DMS53 treated with DMSO at 0.1 percent for 48 hours (cell line): ENCODE measurements at regions not wholly inside any gene's neighbourhood (a gene's known extent, or its start where the extent isn't known, plus 50 kb on each side); places are given as distances from the start of the nearest gene placed in this dataset.
"Not testable (repeated sequence)": the region's sequence is repeated elsewhere in the genome, so short reads cannot be mapped to it uniquely, and the experiment has no call there.

ENCODE experiments used
- DNase-seq: peaks from one replicate; lab custom pipeline; 2025; ENCODE audit not compliant: unreplicated experiment; lab: John Stamatoyannopoulos, UW

DNA sequence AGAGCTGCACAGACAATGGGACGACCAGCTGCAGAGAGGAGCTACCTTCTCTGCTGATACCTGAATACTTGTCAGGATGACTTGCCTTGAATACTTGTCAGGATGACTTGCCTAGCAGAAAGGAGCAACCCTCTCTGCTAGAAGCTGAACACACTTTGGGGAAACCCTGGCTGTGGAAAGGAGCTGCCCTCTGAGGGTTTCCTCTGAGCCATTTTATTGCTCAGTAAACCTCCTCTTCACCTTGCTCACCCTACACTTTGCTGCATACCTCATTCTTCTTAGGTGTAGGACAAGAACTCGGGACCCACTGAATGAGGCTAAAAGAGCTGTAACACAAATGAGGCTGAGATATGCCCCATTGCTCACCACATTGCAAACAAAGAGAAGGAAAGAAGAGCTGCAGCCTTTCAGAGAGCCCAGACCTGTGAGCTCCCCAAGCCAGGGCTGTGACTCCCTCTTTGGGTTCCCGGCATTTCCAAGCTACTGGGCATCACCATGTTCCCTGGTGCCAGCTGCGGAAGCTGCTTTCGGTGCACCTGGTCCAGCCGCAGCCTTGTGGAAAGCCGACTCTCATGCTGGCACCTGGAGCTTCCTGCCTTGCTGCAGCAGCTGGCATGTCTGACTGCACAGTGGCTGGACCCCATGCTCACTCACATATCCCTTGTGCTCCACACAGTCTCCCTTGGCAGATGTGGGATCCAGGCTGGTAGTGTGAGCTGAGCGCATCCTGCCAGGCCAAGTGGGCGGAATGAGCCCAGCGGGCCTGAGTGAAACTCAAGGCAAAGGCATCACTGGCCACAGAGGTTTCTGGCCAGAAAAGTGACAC lies 106.7 kb upstream of the AHI1 start:
- DNase-seq: no peak

DNA sequence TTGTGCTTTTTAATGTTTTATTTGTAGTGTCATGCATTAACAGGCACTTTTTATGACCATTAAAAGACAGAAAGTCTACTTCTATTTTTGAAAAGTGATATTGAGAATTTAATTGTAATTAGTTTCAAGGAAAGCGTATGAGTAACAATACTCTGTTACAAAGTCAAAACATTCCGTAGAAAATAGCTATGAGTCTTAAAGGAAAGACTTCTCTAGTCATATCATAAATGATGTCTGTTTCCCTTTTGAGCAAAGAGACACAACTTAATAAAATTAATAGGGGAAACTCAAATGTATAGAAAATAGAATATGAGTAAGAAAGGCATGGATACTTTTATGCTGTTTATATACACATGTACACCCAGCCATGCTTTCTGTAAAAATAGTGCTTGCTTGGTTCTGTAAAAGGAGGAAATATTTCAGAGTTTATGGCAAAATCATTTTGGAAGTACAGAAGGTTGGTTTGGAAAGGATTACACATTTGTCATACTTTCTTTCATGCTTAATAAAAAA lies 107.8 kb upstream of the AHI1 start:
- DNase-seq: no peak

DNA sequence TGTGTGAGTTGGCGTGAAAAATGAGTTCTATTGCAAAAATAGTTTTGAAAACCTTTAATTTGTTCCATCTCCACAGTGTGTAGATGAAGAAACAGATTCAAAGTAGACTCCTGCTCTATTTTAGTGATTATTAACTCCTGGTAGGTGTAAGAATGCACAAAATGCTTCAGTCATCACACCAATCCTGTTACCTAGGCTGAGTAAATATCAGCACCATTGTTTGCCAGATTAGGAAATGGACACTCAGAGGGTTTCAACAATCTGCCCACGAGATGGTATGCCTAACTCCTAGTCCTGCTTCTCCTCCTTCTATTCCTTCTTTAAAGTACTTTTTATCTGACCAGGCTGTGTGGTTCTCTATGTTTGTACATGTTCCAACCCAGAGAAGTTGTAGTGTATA lies 108.9 kb upstream of the AHI1 start:
- peak; percentile 33 for DNase-seq

DNA sequence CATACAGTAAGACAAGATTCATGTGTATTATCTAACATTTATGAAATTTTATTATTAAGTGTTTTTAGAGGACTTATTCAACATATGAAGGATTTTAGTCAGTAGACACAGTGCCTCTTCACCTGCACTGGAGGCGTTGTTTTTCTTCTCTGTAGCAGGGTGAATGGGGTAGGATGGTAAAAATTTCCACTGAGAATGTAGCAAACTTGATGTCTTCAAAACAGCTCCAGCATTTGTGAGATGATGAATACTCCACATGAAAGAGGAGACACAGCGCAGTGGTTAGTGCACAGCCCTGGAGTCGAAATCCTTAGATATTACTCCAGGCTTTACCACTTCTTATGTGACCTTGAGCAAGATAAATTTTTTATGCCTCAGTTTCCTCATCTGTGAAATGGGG lies 110.5 kb upstream of the AHI1 start:
- no peak for DNase-seq

DNA sequence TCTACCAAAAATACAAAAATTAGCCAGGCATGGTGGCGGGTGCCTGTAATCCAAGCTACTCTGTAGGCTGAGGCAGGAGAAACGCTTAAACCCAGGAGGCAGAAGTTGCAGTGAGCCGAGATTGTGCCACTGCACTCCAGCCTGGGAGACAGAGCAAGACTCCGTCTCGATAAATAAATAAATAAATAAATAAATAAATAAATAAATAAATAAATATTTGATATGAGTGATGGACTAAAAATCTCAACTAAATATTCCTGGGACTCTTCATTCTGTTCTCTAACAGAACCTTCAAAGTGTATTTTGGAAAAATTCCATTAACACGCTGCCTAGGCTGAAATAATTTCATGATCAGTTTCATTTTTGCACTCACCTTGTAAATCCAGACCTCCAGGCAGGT lies 112.7 kb upstream of the AHI1 start:
- DNase-seq: not testable (repeated sequence)

DNA sequence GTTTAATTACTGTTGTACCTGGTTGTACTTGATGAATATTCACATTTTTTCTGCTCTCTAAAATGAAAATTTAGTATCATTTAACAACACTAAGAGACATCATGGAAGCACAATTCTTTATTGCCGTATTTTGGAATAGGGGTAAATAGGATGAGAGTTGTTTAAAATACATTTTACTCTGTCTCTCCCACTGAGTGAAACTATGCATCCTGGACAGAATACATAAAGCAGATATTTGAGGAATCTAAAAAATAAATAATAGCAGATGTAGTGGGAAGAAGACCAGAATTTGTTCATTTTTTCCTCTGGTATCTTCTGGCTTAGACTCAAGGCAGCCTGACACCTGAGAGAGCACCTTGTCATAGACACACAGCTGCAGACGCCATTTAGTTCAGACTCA lies 119.1 kb upstream of the AHI1 start:
- DNase-seq: no peak

DNA sequence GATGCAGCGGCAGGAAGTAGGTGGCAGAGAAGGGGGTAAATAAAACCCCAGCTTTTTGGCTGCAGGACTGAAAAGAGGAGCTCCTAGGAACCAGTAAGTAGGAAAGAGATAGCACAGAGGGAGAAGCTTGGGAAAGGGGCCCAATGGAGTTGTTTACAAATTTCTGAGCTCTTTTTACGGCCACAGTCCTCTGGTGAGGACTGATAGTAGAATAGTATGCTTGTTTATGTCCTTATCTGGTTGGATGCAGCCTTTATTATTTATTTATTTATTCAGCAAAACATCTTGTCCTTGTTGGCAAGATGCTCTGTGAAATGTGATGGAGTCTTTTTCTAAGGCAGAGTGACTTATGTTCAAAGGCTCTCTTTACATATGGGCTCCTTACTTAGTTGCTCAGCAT lies 119.7 kb upstream of the AHI1 start:
- DNase-seq: no peak

DNA sequence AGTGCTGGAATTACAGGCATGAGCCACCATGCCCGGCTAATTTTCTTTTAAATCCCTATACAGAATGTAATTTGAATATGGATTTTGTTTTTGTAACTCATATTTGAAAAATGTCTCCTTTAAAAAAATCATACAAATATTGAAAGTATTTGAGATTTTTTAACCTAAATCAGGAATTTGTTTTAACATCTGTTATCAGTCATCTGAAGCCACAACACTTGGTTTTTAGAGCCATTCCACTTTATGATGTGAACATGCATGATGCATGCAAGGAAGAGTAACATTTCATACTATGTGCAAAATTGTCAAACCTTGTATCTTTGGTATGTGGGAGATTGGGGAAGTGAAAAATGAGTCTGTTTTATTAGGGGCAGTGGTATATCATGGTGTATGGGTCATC lies 124.5 kb upstream of the AHI1 start:
- DNase-seq: no peak

DNA sequence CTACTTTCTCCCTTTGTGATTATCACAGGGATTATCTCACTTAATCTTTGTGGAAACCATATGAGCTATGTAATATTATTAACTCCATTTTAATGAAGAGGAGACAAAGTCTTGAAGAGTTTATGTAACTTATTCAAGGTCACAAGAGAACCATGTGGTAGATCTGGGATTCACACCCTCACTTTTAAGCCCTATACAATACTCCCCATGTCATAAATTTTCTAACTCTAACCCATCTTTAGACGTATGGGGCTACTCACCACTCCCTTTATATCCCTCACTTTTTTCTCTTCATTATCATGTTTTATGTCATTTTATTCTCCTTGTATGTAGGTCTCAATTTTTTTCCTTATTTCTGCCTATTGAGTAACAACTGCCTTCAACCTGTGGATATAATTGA lies 126.4 kb upstream of the AHI1 start:
- no peak for DNase-seq

DNA sequence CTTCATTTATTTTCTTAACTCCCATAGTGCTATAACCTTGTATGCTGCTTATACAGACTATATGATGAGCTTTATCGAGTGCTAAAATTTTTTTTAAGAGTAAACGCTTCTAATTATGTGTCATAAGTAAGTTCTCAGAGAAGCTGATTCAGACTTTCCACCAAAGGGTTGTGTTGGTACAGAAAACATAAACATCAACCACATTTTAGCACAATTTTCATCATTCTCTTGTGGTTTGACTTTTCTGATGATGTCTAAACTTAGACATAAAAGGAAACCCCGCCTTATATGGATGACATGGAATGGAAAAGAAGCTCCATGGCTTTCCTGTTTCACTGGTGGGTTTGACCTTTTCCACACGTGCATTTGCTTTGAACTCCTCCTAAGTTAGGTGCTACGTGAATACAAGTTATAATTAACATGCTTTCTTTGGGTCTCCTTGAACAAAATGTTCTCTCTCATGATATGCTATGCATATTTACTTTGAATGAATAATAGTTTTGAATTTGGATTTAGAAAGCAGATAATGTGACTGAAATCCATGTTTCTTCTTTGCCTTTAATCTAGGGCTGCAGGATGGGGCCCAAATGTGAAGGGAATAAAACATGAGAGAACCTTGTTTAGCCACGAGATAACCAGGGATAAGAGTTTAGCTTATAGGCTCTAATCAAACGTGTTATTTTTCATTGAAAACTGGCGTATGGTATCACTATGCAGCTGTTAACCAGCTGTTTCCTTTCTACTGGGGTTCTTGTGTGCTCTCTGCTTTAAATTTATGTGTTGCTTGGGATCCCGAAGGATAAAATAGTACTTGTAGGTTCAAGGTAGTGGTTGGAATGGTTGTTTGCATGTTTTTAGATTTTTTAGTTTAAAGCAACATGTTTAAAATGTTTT lies 127.1 kb upstream of the AHI1 start:
- no peak for DNase-seq

DNA sequence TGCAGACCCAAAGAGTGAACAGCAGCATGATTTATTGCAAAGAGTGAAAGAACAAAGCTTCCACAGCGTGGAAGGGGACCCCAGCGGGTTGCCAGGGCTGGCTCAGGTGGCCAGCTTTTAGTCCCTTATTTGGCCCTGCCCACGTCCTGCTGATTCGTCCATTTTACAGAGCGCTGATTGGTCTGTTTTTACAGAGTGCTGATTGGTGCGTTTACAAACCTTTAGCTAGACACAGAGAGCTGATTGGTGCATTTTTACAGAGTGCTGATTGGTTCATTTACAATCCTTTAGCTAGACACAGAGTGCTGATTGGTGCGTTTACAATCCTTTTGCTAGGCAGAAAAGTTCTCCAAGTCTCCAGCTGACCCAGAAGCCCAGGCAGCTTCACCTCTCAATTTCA lies 128.5 kb upstream of the AHI1 start:
- DNase-seq: not testable (repeated sequence)

DNA sequence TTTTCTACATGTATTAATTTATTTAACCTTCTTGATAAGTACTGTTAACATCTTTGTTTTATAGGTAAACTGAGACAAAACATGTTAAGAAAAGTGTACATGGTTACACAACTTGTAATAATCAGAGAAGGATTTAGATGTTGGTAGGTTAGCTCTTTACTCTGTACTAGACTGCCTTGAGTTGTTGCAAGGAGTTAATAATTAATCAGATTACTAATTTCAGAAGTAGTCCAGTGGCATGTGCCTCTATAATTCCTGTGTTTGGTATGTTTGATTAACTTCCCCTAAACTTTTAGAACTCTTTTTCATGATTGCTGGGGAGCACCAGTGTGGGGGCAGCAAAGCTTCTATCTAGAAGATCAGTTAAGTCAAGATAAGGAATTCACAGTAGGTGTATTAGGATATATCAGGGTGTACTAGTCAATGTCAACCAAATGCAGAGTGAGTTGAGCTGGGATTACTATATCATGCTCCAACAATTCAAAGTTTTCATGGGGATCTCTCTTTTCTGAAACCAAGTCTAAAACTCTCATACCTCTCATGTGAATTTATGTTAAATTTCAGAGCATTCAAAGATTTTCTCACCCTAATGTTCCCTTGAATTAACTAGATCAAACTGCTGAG lies 129.7 kb upstream of the AHI1 start:
- no peak for DNase-seq

DNA sequence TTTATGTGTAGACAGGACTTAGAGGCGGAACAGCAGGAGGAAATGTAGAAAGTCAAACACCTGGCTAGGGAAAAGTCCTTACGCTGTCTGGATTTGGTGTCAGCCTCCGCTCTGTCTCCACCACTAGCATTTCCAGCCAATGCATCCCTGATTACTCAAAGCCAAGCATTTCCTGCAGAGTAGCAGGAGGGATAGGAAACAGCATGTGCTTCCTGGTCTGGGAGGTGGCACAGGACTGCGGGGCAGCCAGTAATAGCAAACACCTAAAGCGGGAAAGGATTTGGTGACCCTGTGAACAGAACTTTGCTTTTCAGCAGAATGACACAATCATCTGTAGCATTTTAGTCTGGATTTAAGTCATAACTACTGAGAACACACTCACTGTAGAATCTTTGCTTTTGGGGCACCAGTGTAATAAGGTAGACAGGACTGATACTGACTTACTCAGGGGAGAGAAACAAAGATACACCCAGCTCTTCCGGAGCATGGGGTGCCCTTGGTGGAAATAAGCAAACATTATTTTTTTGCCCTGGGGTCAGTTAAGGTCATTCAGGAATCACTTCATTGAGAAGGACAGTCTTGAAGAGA lies 133.3 kb upstream of the AHI1 start:
- DNase-seq: no peak

DNA sequence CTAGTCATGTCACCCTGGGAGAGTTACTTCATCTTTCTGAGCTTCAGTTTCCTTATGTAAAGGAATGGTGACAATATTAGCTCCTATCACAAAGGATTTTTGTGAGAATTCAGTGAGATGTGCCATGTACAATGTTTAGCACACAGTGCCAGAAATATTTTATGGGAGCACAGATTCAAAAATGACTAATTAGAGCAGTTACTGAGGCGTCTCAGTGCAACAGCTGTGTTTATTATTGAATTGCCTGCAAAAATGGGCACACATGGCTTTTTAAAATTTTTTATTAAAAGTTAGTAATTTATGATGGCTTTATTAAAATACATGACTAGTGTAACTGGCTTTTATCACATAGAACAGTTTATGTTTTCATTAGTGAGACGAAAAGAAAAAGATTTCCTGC lies 134.3 kb upstream of the AHI1 start:
- no peak for DNase-seq

DNA sequence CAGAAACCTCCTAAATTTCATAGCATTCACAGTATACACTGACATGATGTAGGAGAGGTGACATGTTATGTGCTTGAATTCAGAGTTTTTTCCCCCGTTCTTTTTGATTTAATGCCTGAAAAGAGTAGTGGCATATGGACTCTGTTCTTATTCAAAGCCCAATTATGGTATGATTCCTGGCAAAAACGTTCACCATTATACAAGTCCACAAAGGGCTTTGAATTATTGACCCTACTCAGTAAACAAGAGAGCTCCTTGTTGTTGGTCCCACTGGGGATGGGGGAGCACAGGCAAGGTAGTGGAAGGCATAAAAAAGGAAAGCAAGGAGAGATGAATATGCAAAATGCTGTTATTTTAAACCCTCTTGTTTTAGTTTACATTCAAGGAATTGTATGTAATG lies 136.0 kb upstream of the AHI1 start:
- DNase-seq: no peak

DNA sequence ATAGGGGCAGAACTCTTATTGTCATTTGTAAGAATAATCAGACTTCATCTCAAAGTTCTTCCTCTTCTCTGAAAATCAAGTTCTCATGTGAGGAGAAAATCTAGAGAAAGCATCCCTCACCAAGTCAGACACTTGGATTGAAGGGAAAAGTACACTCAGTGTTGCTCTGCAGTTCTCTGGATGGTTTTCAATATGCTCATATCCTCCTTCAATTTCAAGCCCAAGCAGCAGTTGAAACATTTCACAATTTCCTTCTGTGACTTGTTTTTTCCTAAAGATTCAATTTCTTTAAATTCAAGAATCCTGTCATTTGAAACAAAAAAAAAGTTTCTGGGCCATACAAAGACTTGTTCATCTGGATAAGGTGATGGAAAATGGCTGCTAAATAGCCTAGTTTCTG lies 140.2 kb upstream of the AHI1 start:
- no peak for DNase-seq

DNA sequence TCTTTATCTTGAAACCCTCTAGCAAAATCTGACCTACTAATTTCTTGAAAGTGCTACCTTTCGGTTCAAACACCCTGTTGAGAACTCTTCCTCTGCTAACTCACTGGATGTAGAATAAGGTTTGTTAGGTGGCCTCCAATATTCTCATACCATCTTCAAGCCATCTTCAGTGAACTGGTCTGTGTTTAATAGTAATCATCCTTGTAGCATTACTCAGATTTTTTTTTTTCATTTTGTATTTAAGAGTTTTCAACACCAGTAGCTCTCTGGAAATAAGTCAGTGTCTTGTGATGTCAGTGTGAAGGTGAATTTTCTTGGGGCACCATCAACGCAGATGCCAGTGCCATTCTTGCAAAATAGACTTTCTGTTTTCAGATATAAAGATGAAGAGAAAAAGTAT lies 140.6 kb upstream of the AHI1 start:
- no peak for DNase-seq

DNA sequence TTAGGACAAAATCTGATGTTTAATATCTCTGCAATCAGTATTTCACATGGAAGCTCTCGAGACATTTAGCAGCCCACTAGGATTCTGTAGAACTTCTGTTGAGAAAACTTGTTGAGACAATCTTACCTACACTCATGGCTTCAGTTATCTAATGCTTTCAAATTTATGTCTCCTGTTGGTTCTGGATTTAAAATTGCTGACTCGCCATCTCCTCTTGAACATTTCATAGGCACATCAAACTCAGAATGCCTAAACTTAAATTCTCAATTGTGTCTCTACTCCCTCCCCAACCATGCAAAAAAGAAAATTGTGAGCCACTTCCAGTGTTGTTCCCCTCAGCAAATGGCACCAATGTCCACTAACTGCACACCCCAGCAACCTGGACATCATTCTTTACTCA lies 142.5 kb upstream of the AHI1 start:
- DNase-seq: no peak

DNA sequence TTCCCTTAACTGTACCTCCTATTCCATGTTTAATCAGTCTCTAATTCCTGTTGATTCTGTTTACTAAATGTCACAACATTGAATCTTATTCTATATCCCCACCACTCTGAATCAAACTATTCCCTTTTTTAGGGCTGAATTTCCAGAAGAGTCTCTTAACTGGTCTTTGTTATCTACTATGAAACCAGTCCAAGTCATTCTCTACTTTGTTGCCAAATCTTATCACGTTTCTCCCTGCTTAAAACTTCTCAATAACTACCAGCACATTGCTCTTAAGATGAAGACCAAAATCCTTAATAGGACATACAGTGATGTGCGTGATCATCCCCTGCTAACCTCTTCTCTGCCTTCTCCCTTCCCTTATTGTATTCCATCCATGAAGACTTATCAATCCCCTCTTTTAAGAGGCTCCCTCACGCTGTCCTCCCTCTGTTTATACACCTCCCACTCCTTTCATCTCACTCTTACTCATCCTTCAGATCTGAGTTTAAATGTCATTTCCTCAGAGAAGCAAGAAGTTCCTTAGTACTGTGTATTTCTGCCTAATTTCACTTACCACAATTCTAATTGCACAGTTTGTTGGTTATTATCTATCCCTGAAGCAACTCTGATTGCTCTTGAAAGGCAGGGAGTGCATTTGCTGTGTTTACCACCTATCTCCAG lies 143.0 kb upstream of the AHI1 start:
- no peak for DNase-seq

DNA sequence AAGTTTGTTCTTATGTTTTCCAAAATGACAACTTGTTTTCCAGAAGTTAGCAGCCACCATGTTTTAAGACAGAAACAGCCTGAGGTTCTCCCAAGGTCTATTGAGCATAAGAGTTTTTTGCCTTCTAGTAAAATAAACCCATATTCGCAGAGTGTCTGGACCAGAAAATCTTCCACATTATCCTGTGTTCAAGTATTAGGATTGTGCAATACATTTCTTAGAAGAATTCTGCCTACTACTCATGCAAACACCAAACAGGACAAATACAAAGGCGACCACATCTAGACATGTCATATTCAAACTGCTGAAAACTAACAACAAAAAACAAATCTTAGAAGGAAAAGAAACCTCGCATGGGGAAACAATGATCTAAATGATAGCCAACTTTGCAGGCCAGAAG lies 145.4 kb upstream of the AHI1 start:
- DNase-seq: no peak

DNA sequence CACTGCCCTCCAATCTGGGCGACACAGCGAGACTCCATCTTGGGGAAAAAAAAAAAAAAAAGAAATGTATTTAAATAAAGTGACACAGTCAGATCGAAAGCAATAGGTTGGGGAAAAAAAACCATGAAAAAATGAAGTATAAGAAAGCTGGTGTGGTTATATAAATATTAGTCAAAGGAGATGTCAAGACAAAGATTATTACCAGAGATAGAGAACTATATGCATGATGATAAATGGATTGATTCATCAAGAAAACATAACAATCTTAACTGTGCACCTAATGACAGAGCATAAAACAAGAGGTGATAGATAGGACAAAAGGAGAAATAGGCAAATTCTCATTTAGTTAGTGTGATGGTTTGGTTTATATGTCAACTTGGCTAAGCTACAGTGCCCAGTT lies 146.9 kb upstream of the AHI1 start:
- DNase-seq: no peak
